HS-5 (cell line): ENCODE measurements at regions not wholly inside any gene's neighbourhood (a gene's known extent, or its start where the extent isn't known, plus 50 kb on each side); places are given as distances from the start of the nearest gene placed in this dataset.
A peak's percentile ranks its signal among the peaks of the same experiment; 100 is the strongest.
"Not testable (repeated sequence)": the region's sequence is repeated elsewhere in the genome, so short reads cannot be mapped to it uniquely, and the experiment has no call there.

Experiments used
- DNase-seq: peaks from one replicate; pipeline ENCODE4 v3.0.0-alpha.2; 2012; ENCODE audit warnings: low read depth

GRCh38 chr10:80859279-80859678 is 321.6 kb downstream of the SH2D4B start:
- DNase-seq, result not testable (repeated sequence)

DNA sequence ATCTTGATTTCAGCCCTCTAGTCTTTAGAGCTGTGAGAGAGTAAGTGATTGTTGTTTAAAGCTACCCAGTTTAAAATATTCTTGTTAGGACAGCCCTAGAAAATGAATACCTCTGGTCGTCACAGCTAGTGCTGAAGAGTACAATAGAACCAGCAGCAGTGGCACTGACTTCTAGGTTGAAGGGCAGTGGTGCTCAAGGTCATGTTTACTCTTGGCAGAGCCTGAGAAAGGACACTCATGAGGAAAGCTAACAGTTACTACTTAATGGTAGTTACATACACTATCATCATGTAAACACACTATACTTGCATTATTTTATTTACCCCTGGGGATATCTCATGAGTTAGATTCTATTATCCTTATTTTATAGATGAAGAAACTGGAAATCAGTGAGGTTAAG is 323.0 kb downstream of the SH2D4B start:
- no peak for DNase-seq

- DNase-seq, result no peak
These were observed 324.2 kb downstream of the SH2D4B start for GRCh38 chr10:80861882-80862281.

DNA sequence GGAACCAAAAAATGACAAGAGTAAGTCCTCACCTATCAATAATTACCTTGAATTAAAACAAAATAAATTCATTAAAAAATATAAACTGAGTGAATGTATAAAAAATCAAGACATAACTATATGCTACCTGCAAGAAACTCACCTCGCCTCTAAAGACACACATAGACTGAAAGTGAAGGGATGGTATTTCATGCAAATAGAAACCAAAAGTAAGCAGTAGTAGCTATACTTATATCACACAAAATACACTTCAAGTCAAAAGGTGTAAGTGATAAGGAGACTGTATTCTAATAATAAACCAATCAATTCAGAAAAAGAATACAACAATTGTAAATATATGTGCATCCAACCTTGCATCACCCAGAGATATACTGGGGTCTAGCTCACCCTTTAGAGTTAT is 332.6 kb downstream of the SH2D4B start:
- no peak for DNase-seq

DNA sequence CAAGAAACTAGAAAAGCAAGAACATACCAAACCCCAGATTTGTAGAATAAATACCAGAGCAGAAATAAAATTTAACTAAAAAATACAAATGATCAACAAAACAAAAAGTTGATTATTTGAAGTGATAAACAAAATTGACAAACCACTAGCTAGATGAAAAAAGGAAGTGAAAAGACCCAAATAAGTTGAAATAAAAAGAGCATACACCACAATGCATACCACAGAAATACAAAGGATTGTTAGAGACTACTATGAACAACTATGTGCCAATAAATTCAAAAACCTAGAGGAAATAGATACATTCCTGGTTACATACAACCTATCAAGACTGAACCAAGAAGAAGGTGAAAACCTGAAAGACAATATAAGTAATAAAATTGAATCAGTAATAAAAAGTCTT is 333.4 kb downstream of the SH2D4B start:
- DNase-seq, result no peak

- DNase-seq, result no peak
These were observed 340.6 kb downstream of the SH2D4B start for GRCh38 chr10:80878330-80878729.

DNA sequence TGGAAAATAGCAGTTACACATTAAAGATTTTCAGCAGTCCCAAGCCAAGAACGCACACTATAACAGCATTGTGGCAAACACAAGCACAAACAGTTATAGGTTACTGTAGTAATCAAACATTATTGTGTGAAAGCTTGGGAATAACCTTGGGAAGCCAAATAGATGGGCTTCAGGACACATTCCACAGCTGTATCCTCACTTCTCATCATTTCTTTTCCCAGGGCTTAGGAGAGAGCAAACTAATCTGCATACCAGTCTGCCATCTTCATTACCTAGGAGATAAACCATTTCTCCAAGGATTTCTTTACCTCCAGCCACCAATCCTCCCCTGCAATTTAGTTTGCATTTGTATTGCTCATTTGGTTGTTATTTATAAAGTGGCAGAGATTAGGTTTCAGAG is 352.4 kb downstream of the SH2D4B start:
- no peak for DNase-seq

DNA sequence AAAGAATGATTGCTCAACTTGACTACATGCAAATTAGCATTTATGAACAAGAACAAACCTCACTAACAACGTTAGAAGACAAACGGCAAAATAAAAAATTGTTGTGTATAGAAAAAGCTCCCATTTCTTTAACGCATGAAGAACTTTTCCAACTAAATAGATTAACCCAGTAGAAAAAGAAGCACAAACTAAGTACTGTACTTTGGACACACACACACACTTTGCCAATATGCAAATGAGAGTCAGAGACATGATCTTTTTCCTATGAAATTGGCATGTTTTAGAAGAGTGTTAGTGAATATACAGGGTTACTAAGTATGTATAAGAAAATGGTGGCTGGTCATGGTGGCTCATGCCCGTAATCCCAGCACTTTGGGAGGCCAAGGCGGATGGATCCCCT is 355.6 kb downstream of the SH2D4B start:
- DNase-seq, result no peak

- DNase-seq, result no peak
These were observed 356.6 kb downstream of the SH2D4B start for GRCh38 chr10:80894311-80894791.

DNA sequence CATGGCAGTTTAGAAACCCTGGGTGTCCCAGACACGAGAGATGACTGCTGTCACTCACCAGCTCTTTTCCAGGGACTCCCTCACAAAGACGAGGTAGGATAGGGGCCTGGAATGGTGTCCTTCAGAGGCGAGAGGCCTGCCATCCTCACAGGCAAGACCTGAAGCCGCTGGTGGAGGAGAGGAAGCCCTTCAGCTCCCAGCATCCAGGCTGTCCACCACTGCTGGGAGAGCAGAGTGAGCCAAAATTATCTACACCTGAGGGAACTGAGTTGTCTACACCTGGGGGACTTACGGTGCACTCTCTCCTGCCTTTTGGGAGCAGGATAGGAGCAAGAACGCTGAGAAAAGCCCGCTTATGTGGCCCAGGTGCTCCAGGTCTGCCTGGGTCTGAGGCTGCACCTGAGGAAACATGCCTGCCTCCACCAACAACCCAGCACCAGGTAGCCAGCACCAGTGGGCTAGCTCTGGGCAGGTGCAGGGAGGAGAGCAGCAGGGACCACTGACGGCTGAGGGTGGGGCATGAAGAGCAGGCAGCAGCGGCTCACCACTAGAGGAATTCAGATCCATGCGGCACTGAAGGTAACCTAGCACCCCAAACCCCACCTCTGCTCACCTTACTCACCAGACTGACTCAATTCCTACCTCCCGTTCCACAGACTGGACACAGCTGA is 357.2 kb downstream of the SH2D4B start:
- no peak for DNase-seq

GRCh38 chr10:80896076-80896475 is 358.4 kb downstream of the SH2D4B start:
- no peak for DNase-seq

- no peak for DNase-seq
These were observed 359.3 kb downstream of the SH2D4B start for GRCh38 chr10:80896959-80897358.

GRCh38 chr10:80900661-80901060 is 363.0 kb downstream of the SH2D4B start:
- DNase-seq, result no peak

GRCh38 chr10:80908611-80909010 is 370.9 kb downstream of the SH2D4B start:
- DNase-seq, result no peak

DNA sequence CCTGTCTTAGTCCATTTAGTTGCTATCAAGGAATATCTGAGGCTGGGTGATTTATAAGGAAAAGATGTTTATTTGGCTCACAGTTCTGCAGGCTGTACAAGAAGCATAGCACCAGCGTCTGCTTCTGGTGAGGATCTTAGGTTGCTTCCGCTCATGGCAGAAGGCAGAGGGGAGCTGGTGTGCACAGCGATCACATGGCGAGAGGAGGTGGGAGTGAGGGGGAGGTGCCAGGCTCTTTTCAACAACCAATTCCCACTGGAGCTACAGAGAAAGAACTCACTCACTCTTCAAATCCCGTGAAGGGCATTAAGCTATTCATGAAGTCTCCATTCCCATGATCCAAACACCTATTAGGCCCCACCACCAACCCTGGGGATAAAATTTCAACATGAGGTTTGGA is 371.6 kb downstream of the SH2D4B start:
- no peak for DNase-seq

- no peak for DNase-seq
These were observed 379.9 kb downstream of the SH2D4B start for GRCh38 chr10:80917636-80918035.

- no peak for DNase-seq
These were observed 383.3 kb downstream of the SH2D4B start for GRCh38 chr10:80921032-80921431.

- DNase-seq, result peak; percentile 5
These were observed 386.6 kb downstream of the SH2D4B start for GRCh38 chr10:80924063-80924952.

- DNase-seq, result no peak
These were observed 389.8 kb downstream of the SH2D4B start for GRCh38 chr10:80927419-80928078.

GRCh38 chr10:80938903-80939302 is 401.2 kb downstream of the SH2D4B start:
- DNase-seq, result no peak

GRCh38 chr10:80945264-80945880 is 407.7 kb downstream of the SH2D4B start:
- DNase-seq, result no peak

GRCh38 chr10:80946073-80946472 is 408.4 kb downstream of the SH2D4B start:
- no peak for DNase-seq
